Epithelial cell of esophagus (primary cell): ENCODE measurements at regions not wholly inside any gene's neighbourhood (a gene's known extent, or its start where the extent isn't known, plus 50 kb on each side); places are given as distances from the start of the nearest gene placed in this dataset.

Experiments used
- DNase-seq: peaks from one replicate; pipeline ENCODE4 v3.0.0; 2010; ENCODE audit warnings: low read depth
- H3K4me3 ChIP-seq: 2 replicates; pipeline ENCODE4 v1.5.1; 2011; ENCODE audit warnings: mild to moderate bottlenecking, low read length, control low read depth
- CTCF ChIP-seq: IDR thresholded peaks from 2 replicates; pipeline ENCODE4 v1.5.1; 2011; ENCODE audit warnings: low read depth, mild to moderate bottlenecking, low read length, control low read depth, inconsistent platforms; ENCODE audit not compliant: insufficient read depth; ENCODE audit errors: missing control alignments

GRCh38 chr15:93986400-93986984 is 244.9 kb upstream of the MCTP2 start:
- TF ChIP-seq CTCF, result no peak
- no peak for DNase-seq
- no peak overlapping the region for H3K4me3 ChIP-seq

GRCh38 chr15:93985925-93986324 is 245.4 kb upstream of the MCTP2 start:
- H3K4me3 ChIP-seq, result no peak overlapping the region
- TF ChIP-seq CTCF, result no peak
- no peak for DNase-seq

GRCh38 chr15:93985176-93985575 is 246.2 kb upstream of the MCTP2 start:
- no peak for DNase-seq
- TF ChIP-seq CTCF, result no peak
- no peak overlapping the region for H3K4me3 ChIP-seq

GRCh38 chr15:93983526-93983925 is 247.8 kb upstream of the MCTP2 start:
- no peak overlapping the region for H3K4me3 ChIP-seq
- DNase-seq, result no peak
- no peak for TF ChIP-seq CTCF

GRCh38 chr15:93982226-93982727 is 249.1 kb upstream of the MCTP2 start:
- no peak for TF ChIP-seq CTCF
- H3K4me3 ChIP-seq, result no peak overlapping the region
- DNase-seq, result no peak

- DNase-seq, result no peak
- no peak overlapping the region for H3K4me3 ChIP-seq
- no peak for TF ChIP-seq CTCF
Measured at GRCh38 chr15:93981706-93982105, 249.7 kb upstream of the MCTP2 start.

- TF ChIP-seq CTCF, result no peak
- no peak overlapping the region for H3K4me3 ChIP-seq
- DNase-seq, result no peak
Measured at GRCh38 chr15:93980261-93980911, 251.0 kb upstream of the MCTP2 start.
